ENCODE measurements at regions not wholly inside any gene's neighbourhood (a gene's known extent, or its start where the extent isn't known, plus 50 kb on each side); places are given as distances from the start of the nearest gene placed in this dataset.
"Not testable (repeated sequence)": the region's sequence is repeated elsewhere in the genome, so short reads cannot be mapped to it uniquely, and the experiment has no call there.

DNA sequence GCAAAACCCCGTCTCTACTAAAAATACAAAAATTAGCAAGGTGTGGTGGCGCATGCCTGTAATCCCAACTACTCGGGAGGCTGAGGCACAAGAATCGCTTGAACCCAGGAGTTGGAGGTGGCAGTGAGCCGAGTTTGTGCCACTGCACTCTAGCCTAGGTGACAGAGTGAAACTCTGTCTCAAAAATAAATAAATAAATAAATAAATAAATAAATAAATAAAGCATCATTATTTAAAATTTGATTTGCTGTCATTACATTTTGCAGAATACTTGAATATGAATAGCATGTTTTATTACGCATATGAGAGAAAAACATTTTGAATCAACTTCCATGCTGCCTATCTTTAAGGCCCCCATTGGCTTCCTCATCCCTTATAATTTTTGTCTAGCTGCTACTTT is 53.4 kb upstream of the MED14 start:
- not testable (repeated sequence) for FAIRE-seq; DNase-seq (ENCODE audit: insufficient read length)

DNA sequence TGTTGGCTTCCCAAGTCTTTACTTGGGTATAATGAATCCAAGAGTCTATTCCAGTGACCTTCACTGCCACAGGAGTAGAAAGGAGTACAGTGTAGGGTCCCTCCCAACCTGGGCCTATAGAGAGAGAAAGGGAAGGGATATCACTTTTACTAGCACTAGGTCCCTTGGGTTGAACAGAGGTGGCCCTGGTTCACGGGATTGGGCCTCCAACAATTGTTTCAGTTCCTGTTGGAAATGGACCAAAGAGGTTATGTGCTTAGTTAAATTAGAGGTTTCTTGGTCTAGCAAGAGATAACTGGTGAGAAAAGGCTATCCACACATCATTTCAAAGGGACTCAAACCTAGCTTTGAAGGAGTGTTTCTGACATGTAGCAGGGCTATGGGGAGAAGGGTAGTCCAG is 57.1 kb upstream of the MED14 start:
- TF ChIP-seq POLR2A (IDR thresholded peaks at IDR 0.05; ENCODE audit: low read depth, low read length) (no peak), TAF1 (IDR thresholded peaks at IDR 0.05; ENCODE audit: borderline replicate concordance, low read depth, low read length) (no peak), POLR2AphosphoS5 (IDR thresholded peaks at IDR 0.05; ENCODE audit: low read depth, low read length) (no peak)
- FAIRE-seq = no peak
- DNase-seq (ENCODE audit: insufficient read length) = no peak

DNA sequence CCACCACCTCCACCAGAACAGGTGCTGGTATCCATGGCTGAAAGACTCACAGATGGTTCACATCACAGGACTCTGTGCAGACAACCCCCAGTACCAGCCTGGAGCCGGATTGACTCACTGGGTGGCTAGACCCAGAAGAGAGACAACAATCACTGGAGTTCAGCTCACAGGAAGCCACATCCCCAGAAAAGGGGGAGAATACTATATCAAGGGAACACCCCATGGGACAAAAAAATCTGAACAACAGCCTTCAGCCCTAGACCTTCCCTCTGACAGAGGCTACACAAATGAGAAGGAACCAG is 59.4 kb upstream of the MED14 start:
- not testable (repeated sequence) for DNase-seq (ENCODE audit: insufficient read length); FAIRE-seq

DNA sequence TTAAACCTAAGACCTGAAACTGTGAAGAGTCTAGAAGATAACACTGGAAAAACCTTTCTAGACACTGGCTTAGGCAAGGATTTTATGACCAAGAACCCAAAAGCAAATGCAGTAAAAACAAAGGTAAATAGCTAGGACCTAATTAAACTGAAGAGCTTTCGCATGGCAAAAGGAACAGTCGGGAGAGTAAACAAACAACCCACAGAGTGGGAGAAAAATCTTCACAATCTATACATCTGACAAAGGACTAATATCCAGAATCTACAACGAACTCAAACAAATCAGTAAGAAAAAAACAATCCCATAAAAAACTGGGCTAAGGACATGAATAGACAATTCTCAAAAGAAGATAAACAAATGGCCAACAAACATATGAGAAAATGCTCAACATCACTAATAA is 64.4 kb upstream of the MED14 start:
- DNase-seq (ENCODE audit: insufficient read length); FAIRE-seq: not testable (repeated sequence)

DNA sequence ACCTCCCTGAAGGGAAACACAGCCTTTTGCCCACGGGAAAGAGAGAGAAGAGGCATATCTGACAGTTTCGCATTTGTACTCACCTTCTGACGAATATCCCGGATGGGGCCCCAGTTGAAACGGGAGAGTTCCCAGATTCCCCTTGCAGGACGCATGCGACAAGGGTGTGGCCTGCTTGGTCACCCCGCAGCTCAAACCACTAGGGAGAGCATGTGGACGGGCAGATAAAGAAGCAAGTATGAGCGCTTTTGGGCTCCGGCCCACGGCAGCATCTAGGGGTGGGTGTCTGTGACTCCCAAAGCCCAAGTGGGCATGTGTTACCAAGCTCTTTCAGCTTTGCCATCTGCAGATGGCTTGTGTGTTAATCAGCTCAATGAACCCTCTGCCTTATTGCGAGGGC is 70.1 kb upstream of the MED14 start:
- no peak for FAIRE-seq
- DNase-seq (ENCODE audit: insufficient read length) = no peak
- no peak for TF ChIP-seq POLR2A (IDR thresholded peaks at IDR 0.05; ENCODE audit: low read depth, low read length)
- TF ChIP-seq TAF1 (IDR thresholded peaks at IDR 0.05; ENCODE audit: borderline replicate concordance, low read depth, low read length) = no peak
- no peak for TF ChIP-seq POLR2AphosphoS5 (IDR thresholded peaks at IDR 0.05; ENCODE audit: low read depth, low read length)

DNA sequence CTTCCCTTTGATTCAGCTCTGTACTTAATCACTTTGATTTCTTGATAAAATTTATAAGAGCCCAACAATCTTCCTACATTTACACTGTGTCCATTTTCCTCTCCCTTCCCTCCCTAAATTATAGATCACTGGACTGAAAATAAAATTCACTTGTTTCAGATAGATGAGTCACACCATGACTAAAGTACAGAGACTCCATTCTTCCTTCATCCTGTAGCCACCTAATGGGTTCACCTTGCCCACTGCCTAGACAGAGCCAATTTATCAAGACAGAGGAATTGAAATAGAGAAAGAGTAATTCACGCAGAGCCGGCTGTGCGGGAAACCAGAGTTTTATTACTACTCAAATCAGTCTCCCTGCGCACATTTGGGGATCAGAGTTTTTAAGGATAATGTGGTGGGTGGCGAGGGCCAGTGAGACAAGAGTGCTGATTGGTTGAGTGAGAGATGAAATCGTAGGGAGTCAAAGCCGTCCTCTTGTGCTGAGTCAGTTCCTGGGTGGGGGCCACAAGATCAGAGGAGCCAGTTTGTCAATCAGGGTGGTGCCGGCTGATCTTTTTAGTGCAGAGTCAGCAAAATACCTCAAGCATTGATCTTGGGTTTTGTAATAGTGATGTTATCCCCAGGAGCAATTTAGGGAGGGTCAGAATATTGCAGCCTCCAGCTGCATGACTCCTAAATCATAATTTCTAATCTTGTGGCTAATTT is 71.3 kb upstream of the MED14 start:
- no peak for DNase-seq (ENCODE audit: insufficient read length)
- TF ChIP-seq POLR2A (IDR thresholded peaks at IDR 0.05; ENCODE audit: low read depth, low read length) = no peak
- no peak for TF ChIP-seq POLR2AphosphoS5 (IDR thresholded peaks at IDR 0.05; ENCODE audit: low read depth, low read length)
- TF ChIP-seq TAF1 (IDR thresholded peaks at IDR 0.05; ENCODE audit: borderline replicate concordance, low read depth, low read length) = no peak
- FAIRE-seq = no peak

DNA sequence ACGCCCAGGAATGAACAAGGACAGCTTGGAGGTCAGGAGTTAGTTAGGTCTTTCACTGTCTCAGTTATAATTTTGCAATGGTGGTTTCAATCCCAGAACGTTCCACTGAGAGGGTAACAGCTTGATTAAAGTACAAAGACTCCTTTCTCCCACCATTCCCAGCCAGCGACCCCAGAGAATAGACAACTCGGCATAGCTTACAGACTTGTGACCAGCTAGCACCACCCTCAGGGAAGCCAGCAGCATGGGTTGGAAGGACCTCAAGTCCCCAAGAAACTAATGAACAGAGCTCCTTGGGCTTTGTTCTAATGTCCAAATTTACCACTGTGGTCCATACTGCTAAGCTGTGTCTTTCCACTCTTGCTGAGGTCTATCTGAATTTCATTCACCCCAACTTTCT is 72.0 kb upstream of the MED14 start:
- FAIRE-seq (no peak), DNase-seq (ENCODE audit: insufficient read length) (no peak)
- TF ChIP-seq POLR2AphosphoS5 (IDR thresholded peaks at IDR 0.05; ENCODE audit: low read depth, low read length) (no peak), POLR2A (IDR thresholded peaks at IDR 0.05; ENCODE audit: low read depth, low read length) (no peak), TAF1 (IDR thresholded peaks at IDR 0.05; ENCODE audit: borderline replicate concordance, low read depth, low read length) (no peak)

DNA sequence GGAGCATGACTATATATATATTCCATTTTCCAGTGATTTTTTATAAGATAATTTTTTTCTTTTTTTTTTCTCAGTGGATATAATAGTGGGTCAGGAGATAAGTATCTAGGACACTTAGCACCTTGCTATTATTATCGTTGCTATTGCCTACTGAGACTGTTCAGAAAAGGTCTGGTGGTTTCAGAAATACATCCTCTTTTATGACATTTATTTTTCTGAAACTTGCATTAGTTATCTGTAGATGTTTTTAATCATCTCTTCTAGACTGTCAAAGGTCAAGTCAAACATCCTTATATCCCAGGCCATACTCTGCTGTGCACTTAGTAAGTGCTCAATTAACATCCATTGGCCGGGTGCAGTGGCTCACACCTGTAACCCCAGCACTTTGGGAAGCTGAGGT is 72.9 kb upstream of the MED14 start:
- TF ChIP-seq TAF1 (IDR thresholded peaks at IDR 0.05; ENCODE audit: borderline replicate concordance, low read depth, low read length) = no peak
- no peak for TF ChIP-seq POLR2AphosphoS5 (IDR thresholded peaks at IDR 0.05; ENCODE audit: low read depth, low read length)
- no peak for TF ChIP-seq POLR2A (IDR thresholded peaks at IDR 0.05; ENCODE audit: low read depth, low read length)
- no peak for FAIRE-seq

DNA sequence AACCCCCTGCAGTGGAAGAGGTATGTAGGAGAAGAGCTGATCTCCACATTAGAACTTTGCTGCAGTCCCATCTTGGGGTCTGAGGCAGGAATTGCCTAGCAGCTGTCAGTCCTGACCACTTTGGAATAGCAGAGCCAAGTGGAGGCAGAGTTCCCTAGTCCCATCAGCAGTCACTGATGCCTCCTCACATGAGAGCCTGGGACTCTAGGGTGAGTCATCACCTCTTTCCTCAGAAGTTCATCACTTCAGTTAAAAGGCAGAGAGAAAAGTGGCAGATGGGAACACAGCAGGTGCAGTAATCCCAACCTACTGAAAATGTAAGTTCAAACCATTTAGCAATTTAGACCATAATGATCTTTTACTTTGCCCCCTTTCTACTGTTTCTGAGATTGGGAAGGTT is 73.9 kb upstream of the MED14 start:
- FAIRE-seq (no peak), DNase-seq (ENCODE audit: insufficient read length) (no peak)
- TF ChIP-seq POLR2A (IDR thresholded peaks at IDR 0.05; ENCODE audit: low read depth, low read length) (no peak), POLR2AphosphoS5 (IDR thresholded peaks at IDR 0.05; ENCODE audit: low read depth, low read length) (no peak), TAF1 (IDR thresholded peaks at IDR 0.05; ENCODE audit: borderline replicate concordance, low read depth, low read length) (no peak)

More for the DNA sequence above, 72.9 kb upstream of the MED14 start:
- DNase-seq (ENCODE audit: insufficient read length) = no peak

DNA sequence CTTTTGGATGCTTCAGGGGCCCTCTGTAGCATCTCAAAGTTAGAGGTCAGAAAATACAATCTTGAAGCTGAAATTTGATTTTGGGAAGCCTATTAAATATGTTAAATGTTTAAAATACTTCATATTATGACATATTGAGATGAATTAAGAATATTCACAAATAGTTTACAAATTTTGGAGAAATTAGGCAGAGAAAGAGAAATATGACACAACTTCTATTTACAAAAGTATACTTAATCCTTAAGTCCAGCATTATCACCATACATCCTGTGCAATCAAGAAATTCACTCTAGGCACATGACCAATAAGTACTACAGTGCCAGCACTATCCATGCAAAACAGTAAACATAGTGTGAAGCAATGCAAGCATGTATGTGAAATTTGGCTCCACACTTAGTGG is 79.7 kb upstream of the MED14 start:
- FAIRE-seq = not testable (repeated sequence)

DNA sequence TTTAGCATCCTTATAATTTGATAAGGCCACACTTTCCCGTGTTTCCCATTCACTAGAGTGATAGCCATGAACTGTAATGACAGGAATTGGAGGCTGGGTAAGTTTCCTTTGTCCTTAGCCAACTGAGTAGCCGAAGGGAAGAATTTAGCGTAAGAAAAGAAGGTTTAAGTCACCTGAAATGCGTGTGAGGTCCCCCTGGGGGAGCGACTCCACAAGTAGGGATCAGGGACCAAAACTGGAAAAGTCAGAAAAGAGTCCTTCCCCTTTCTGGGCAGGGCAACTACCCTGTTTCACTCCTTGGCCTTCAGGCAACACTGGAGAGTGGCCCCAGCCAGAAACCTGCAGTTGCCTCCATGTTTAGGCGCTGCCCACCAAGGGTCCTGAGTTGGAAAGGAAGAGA is 81.6 kb upstream of the MED14 start:
- DNase-seq (ENCODE audit: insufficient read length) (no peak), FAIRE-seq (no peak)
- TF ChIP-seq POLR2A (IDR thresholded peaks at IDR 0.05; ENCODE audit: low read depth, low read length) = no peak
- TF ChIP-seq POLR2AphosphoS5 (IDR thresholded peaks at IDR 0.05; ENCODE audit: low read depth, low read length) = no peak
- no peak for TF ChIP-seq TAF1 (IDR thresholded peaks at IDR 0.05; ENCODE audit: borderline replicate concordance, low read depth, low read length)

More for the DNA sequence above, 79.7 kb upstream of the MED14 start:
- not testable (repeated sequence) for DNase-seq (ENCODE audit: insufficient read length)

DNA sequence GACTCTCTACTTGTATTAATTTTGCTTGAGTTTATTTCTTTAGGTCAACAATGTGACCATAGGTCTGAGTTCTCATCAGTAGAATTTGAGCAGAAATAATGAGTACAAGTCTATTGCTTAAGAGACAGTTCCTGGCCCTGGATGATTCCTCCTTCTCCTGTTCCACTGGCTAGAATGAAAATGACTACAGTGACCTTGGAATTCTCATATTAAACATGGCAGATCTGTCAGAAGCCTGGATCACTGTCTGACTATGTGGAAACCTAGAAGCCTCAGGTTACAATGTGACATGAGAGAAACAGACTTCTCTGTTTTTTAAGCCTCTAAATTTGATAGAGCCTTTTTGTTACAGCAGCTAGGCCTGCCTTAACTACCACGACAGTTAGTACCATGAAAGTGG is 82.9 kb upstream of the MED14 start:
- no peak for FAIRE-seq
- TF ChIP-seq POLR2AphosphoS5 (IDR thresholded peaks at IDR 0.05; ENCODE audit: low read depth, low read length) = no peak
- TF ChIP-seq POLR2A (IDR thresholded peaks at IDR 0.05; ENCODE audit: low read depth, low read length) = no peak
- no peak for TF ChIP-seq TAF1 (IDR thresholded peaks at IDR 0.05; ENCODE audit: borderline replicate concordance, low read depth, low read length)
- DNase-seq (ENCODE audit: insufficient read length) = no peak

DNA sequence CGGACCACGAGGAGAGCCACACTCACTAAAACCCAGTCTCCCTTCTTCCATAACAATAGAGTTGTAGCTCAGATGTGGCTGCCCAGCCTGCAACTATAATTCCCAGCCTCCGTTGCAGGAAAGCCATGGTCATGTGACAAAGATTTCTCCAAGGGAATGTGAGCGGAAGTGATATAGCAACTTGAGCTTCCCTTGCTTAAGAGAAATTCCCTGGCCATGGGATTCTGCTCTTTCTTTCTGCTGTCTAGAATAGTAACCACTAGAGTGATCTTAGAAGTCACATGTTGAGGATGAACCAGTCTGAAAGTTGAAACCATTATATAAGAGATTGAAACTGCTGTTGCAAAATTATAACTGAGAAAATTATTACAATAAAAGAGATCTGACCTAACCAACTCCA is 86.4 kb upstream of the MED14 start:
- DNase-seq (ENCODE audit: insufficient read length) (no peak), FAIRE-seq (no peak)
- TF ChIP-seq TAF1 (IDR thresholded peaks at IDR 0.05; ENCODE audit: borderline replicate concordance, low read depth, low read length) (no peak), POLR2AphosphoS5 (IDR thresholded peaks at IDR 0.05; ENCODE audit: low read depth, low read length) (no peak), POLR2A (IDR thresholded peaks at IDR 0.05; ENCODE audit: low read depth, low read length) (no peak)

Measured in GM12892 (cell line).